ENCODE measurements at regions not wholly inside any gene's neighbourhood (a gene's known extent, or its start where the extent isn't known, plus 50 kb on each side); places are given as distances from the start of the nearest gene placed in this dataset.
"Not testable (repeated sequence)": the region's sequence is repeated elsewhere in the genome, so short reads cannot be mapped to it uniquely, and the experiment has no call there.

DNA sequence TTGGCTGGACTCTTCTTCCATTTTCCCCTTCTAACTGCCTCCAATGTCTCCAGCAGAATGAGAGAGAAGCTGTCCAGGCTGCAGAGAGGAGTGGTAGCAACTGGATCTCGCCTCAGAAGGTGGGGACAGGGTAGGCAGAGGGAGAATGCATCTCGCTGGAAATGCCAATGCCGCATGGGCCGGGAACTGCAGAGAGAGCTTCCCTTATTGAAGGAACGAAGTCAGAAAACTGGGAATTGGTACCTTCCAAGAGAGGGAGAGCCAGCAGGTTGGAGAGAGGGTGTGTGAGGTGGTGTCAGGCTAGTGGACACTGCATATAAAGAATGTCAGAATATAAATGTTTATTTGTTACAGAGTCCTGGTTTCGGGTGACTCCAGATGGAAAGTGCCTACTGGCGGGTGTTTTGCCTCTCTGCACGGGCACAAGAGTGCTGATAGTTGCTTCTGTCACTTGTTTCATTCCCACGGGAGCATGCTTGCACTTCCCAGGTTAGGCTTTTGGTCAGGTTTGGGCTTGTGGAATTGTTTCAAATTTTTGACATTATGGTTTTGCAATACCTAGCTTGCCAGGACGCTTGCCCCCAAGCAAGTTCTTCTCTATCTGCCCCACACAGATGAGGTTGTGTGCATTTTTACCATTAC, 156.8 kb upstream of the STS start:
- ATAC-seq (ENCODE audit: low read depth), result no peak
- H3K27me3 Mint-ChIP-seq, result no peaks in the 10 kb centered on the region

DNA sequence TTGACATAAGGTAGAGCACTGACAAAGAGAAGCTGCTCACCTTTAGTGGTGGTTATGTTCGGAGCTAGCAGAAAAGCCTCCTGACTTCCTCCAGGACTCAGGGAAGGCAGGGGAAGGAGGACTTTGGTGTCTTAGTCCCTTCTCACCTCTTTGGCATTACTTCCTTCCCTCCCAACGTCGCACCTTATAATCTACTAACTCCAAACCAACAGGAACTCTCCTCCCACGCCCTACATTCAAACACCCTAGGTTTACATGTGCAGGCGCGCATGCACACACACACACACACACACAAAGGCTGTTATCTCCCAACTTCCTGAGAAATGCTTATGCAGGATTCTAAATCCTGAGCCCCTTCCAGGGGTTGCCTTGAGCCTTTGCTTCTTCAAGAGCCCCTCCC, 157.7 kb upstream of the STS start:
- Mint-ChIP-seq H3K4me1 (no peaks in the 10 kb centered on the region), H3K27me3 (no peaks in the 10 kb centered on the region), H3K36me3 (peaks cover 5% of the 10 kb centered on the region), H3K27ac (no peak overlapping the region), H3K9me3 (peaks cover 6% of the 10 kb centered on the region), H3K4me3 (no peak overlapping the region)
- DNase-seq (ENCODE audit: low spot score in 2 of 2), result no peak
- no peak for ATAC-seq (ENCODE audit: low read depth)

More for the DNA sequence above, 156.8 kb upstream of the STS start:
- Mint-ChIP-seq H3K4me1 (no peaks in the 10 kb centered on the region), H3K4me3 (no peak overlapping the region), H3K36me3 (peaks cover 7% of the 10 kb centered on the region), H3K9me3 (peaks cover 8% of the 10 kb centered on the region), H3K27ac (no peak overlapping the region)
- no peak for DNase-seq (ENCODE audit: low spot score in 2 of 2)

DNA sequence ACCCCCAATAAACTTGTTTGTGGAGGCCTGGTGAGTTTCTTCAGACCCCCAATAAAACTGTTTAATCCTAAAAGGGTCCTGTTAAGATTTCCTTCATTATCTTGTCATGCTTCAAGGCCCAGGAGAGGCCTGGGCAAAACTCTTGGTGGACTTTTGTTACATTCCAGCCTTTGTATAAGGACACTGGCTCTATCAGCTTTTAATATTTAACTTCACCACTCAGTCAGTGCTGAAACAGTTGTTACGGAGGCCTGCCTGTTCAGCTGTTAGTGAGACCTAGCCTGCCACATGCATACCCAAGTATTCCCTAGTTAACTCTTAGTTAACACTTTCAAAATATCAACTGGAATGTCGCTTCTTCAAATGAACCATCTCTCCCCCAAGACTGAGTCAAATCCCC, 158.8 kb upstream of the STS start:
- H3K4me1 Mint-ChIP-seq; DNase-seq (ENCODE audit: low spot score in 2 of 2); H3K4me3 Mint-ChIP-seq; ATAC-seq (ENCODE audit: low read depth); H3K36me3 Mint-ChIP-seq; H3K27me3 Mint-ChIP-seq; H3K9me3 Mint-ChIP-seq; H3K27ac Mint-ChIP-seq: not testable (repeated sequence)

DNA sequence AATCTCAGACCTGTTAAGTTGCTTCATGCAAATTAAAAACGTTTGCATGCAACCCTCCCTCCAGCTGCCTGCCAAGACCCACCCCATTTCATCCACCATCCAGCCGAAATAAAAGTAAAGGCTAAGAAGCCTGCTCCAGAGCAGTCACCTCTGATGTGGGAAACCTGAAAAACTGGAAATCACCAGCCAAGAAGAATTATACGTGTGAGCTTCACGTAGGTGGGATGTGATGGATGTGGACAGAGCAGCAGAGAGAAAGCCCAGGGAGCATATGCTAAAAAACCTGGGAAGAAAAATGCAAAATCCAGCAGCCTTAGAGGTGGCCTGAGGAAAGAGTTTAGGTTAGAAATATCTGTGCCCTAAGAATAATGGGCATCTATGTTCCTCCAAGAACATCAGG, 160.6 kb upstream of the STS start:
- no peaks in the 10 kb centered on the region for H3K4me1 Mint-ChIP-seq
- H3K27me3 Mint-ChIP-seq, result no peaks in the 10 kb centered on the region
- H3K4me3 Mint-ChIP-seq, result no peak overlapping the region
- no peaks in the 10 kb centered on the region for H3K9me3 Mint-ChIP-seq
- ATAC-seq (ENCODE audit: low read depth) (no peak), DNase-seq (ENCODE audit: low spot score in 2 of 2) (no peak)
- H3K36me3 Mint-ChIP-seq, result peaks cover 2% of the 10 kb centered on the region
- H3K27ac Mint-ChIP-seq, result no peak overlapping the region

DNA sequence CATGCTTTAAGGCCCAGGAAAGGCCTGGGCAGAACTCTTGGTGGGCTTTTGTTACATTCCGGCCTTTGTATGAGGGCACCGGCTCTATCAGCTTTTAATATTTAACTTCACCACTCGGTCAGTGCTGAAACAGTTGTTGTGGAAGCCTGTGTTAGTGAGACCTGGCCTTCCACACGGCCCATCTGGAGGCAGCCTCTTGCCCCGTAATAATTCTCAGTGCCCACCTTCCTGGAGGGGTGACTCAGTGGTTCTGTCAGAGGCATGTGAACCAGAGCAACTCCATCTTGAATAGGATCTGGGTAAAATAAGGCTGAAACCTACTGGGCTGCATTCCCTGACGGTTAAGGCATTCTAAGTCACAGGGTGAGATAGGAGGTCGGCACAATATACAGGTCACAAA, 162.0 kb upstream of the STS start:
- ATAC-seq (ENCODE audit: low read depth), result no peak
- no peaks in the 10 kb centered on the region for H3K27me3 Mint-ChIP-seq
- no peak overlapping the region for H3K4me3 Mint-ChIP-seq
- no peaks in the 10 kb centered on the region for H3K9me3 Mint-ChIP-seq
- H3K27ac Mint-ChIP-seq, result no peak overlapping the region
- H3K36me3 Mint-ChIP-seq, result peaks cover 2% of the 10 kb centered on the region
- H3K4me1 Mint-ChIP-seq, result no peaks in the 10 kb centered on the region
- DNase-seq (ENCODE audit: low spot score in 2 of 2), result no peak

- no peak for DNase-seq (ENCODE audit: low spot score in 2 of 2)
- ATAC-seq (ENCODE audit: low read depth), result no peak
- Mint-ChIP-seq H3K9me3 (no peaks in the 10 kb centered on the region), H3K27me3 (no peaks in the 10 kb centered on the region), H3K4me1 (peaks cover 4% of the 10 kb centered on the region), H3K27ac (no peak overlapping the region), H3K36me3 (peaks cover 2% of the 10 kb centered on the region), H3K4me3 (no peak overlapping the region)
Observed at GRCh38 chrX:6983207-6983955, 164.1 kb upstream of the STS start.

- Mint-ChIP-seq H3K27me3 (no peaks in the 10 kb centered on the region), H3K4me1 (peaks cover 4% of the 10 kb centered on the region), H3K36me3 (peaks cover 3% of the 10 kb centered on the region), H3K27ac (no peak overlapping the region), H3K9me3 (no peaks in the 10 kb centered on the region), H3K4me3 (no peak overlapping the region)
- DNase-seq (ENCODE audit: low spot score in 2 of 2) (no peak), ATAC-seq (ENCODE audit: low read depth) (no peak)
Observed at GRCh38 chrX:6981718-6982406, 165.7 kb upstream of the STS start.

- no peak for ATAC-seq (ENCODE audit: low read depth)
- H3K27ac Mint-ChIP-seq, result no peak overlapping the region
- no peaks in the 10 kb centered on the region for H3K9me3 Mint-ChIP-seq
- no peaks in the 10 kb centered on the region for H3K27me3 Mint-ChIP-seq
- H3K4me1 Mint-ChIP-seq, result peaks cover 4% of the 10 kb centered on the region
- no peak for DNase-seq (ENCODE audit: low spot score in 2 of 2)
- H3K36me3 Mint-ChIP-seq, result peaks cover 3% of the 10 kb centered on the region
- H3K4me3 Mint-ChIP-seq, result no peak overlapping the region
Observed at GRCh38 chrX:6980981-6981380, 166.5 kb upstream of the STS start.

DNA sequence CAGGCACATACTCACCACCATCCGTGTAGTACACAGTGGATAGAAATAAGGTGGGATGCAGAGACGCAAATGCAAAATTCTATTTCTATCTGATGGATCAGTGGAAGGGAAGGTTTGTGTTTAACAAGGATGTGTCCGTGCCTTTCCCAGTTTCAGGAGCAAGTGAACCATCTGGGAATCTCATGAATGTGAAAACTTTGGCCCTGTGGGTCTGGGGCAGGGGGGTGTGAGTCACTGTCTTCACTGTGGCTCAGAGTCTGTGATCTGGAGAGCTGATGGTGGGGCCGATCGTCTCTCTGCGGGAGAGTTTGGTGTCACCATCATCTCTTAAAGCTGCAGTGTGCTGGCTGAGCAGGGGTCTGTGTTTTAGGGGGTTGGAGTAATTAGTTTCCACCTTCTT, 179.3 kb upstream of the STS start:
- ATAC-seq (ENCODE audit: low read depth) (no peak), DNase-seq (ENCODE audit: low spot score in 2 of 2) (no peak)
- no peaks in the 10 kb centered on the region for H3K27me3 Mint-ChIP-seq
- H3K27ac Mint-ChIP-seq, result no peak overlapping the region
- H3K9me3 Mint-ChIP-seq, result no peaks in the 10 kb centered on the region
- no peaks in the 10 kb centered on the region for H3K4me1 Mint-ChIP-seq
- no peak overlapping the region for H3K4me3 Mint-ChIP-seq
- no peaks in the 10 kb centered on the region for H3K36me3 Mint-ChIP-seq

DNA sequence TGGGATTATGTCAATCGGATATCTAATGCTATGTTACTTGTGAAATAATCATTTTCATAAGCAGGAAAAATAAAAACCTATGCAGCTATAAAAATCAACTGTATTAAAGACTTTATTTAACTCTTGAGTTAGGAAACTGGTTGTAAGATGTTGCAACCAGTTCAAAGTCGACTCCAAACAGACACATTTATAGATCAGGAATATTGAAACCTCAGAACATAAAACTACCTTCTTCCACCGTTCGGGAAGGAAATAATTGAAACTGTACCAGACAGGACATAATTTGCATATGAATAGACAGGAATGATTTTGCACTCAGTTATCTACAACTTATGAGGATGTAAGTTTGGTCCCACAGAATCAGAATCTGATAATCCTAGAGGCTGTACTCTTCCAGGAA, 181.8 kb upstream of the STS start:
- no peaks in the 10 kb centered on the region for H3K36me3 Mint-ChIP-seq

GRCh38 chrX:6962006-6962355, 185.5 kb upstream of the STS start:
- H3K36me3 Mint-ChIP-seq, result no peaks in the 10 kb centered on the region
- H3K4me3 Mint-ChIP-seq, result no peak overlapping the region
- no peak for DNase-seq (ENCODE audit: low spot score in 2 of 2)
- no peaks in the 10 kb centered on the region for H3K4me1 Mint-ChIP-seq
- no peaks in the 10 kb centered on the region for H3K9me3 Mint-ChIP-seq
- H3K27ac Mint-ChIP-seq, result no peak overlapping the region
- no peaks in the 10 kb centered on the region for H3K27me3 Mint-ChIP-seq
- no peak for ATAC-seq (ENCODE audit: low read depth)

More for the DNA sequence above, 181.8 kb upstream of the STS start:
- Mint-ChIP-seq H3K27ac (no peak overlapping the region), H3K27me3 (no peaks in the 10 kb centered on the region), H3K4me3 (no peak overlapping the region), H3K9me3 (no peaks in the 10 kb centered on the region), H3K4me1 (no peaks in the 10 kb centered on the region)
- ATAC-seq (ENCODE audit: low read depth), result no peak
- no peak for DNase-seq (ENCODE audit: low spot score in 2 of 2)

GRCh38 chrX:6961286-6962005, 186.1 kb upstream of the STS start:
- Mint-ChIP-seq H3K4me1 (no peaks in the 10 kb centered on the region), H3K27ac (no peak overlapping the region), H3K36me3 (no peaks in the 10 kb centered on the region), H3K27me3 (no peaks in the 10 kb centered on the region), H3K9me3 (no peaks in the 10 kb centered on the region), H3K4me3 (no peak overlapping the region)
- DNase-seq (ENCODE audit: low spot score in 2 of 2) (no peak), ATAC-seq (ENCODE audit: low read depth) (no peak)

DNA sequence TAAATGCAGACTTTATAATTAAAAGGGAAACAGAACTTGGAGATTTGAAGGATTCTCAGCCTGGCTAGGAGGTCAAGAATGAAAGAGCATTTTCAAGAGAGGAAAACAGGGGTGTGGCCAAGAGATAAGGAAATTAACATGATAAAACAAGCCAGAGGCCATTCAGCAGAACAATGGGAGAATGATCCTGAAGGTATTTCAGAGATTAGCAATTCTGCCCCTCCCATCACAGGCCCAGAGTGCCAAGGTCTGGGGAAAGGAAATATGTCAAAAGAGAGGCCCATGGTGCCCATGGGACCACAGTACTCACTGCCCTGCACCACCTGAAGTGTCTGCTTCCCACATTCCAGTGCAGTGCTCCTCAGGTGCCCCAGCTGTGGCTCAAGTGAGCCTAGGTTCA, 188.5 kb upstream of the STS start:
- no peaks in the 10 kb centered on the region for H3K27me3 Mint-ChIP-seq
- no peak overlapping the region for H3K27ac Mint-ChIP-seq
- DNase-seq (ENCODE audit: low spot score in 2 of 2) (no peak), ATAC-seq (ENCODE audit: low read depth) (no peak)
- no peak overlapping the region for H3K4me3 Mint-ChIP-seq
- H3K9me3 Mint-ChIP-seq, result no peaks in the 10 kb centered on the region
- peaks cover 2% of the 10 kb centered on the region for H3K4me1 Mint-ChIP-seq
- H3K36me3 Mint-ChIP-seq, result no peaks in the 10 kb centered on the region

DNA sequence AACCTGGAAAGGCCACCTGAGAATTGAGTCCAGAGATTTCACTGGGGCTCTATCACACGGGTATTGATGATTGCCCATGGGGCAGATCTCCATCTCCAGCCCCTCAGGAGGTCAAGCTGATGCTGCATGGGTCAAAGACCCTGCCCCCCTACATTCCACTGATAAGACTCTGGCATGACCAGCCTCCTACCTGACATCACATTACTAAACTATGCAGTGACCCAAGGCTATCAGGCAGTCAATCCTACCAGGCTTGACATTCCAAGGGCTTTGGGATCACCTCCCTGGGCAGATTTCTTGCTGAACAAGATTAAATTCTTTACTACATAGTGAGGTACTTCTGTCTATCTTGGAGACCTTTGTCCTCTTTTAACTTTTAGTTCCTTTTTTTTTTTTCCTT, 192.7 kb upstream of the STS start:
- H3K9me3 Mint-ChIP-seq, result peaks cover 6% of the 10 kb centered on the region
- no peak overlapping the region for H3K4me3 Mint-ChIP-seq
- H3K4me1 Mint-ChIP-seq, result peaks cover 2% of the 10 kb centered on the region
- H3K27ac Mint-ChIP-seq, result no peak overlapping the region
- DNase-seq (ENCODE audit: low spot score in 2 of 2), result no peak
- ATAC-seq (ENCODE audit: low read depth), result no peak
- H3K27me3 Mint-ChIP-seq, result no peaks in the 10 kb centered on the region
- H3K36me3 Mint-ChIP-seq, result peaks cover 9% of the 10 kb centered on the region

Data from memory B cell (primary cell).